GM13977 (cell line): ENCODE measurements at regions not wholly inside any gene's neighbourhood (a gene's known extent, or its start where the extent isn't known, plus 50 kb on each side); places are given as distances from the start of the nearest gene placed in this dataset.
"Not testable (repeated sequence)": the region's sequence is repeated elsewhere in the genome, so short reads cannot be mapped to it uniquely, and the experiment has no call there.

ENCODE experiments used
- DNase-seq: peaks from one replicate; pipeline ENCODE4 v3.0.0; 2012; ENCODE audit warnings: low spot score
- CTCF ChIP-seq: IDR thresholded peaks from 2 replicates; pipeline ENCODE4 v1.5.1; 2012; ENCODE audit warnings: mild to moderate bottlenecking, control low read depth; ENCODE audit not compliant: insufficient read depth; ENCODE audit errors: extremely low read depth, missing control alignments
- in situ Hi-C: fragments of 300-500 bp; cut with MboI; formaldehyde crosslinking; loops from one replicate; pipeline ENCODE4 v1.12.0; 2022; ENCODE audit warnings: low sequenced_read_pairs, low pct_unique_long_range_greater_than_20kb, mixed read lengths, inconsistent platforms; ENCODE audit not compliant: unreplicated experiment

GRCh38 chr3:87488765-87489164, 212.4 kb upstream of the POU1F1 start:
- in situ Hi-C loops, result no loop called here
- TF ChIP-seq CTCF, result no peak
- DNase-seq, result no peak

- in situ Hi-C loops, DNase-seq: not testable (repeated sequence)
Observed at GRCh38 chr3:87486635-87487034, 210.3 kb upstream of the POU1F1 start.

GRCh38 chr3:87486115-87486514, 209.7 kb upstream of the POU1F1 start:
- no peak for TF ChIP-seq CTCF
- in situ Hi-C loops, result no loop called here
- no peak for DNase-seq

- TF ChIP-seq CTCF, result no peak
- DNase-seq, result no peak
- in situ Hi-C loops, result no loop called here
Observed at GRCh38 chr3:87478716-87479115, 202.3 kb upstream of the POU1F1 start.

GRCh38 chr3:87473944-87474343, 197.6 kb upstream of the POU1F1 start:
- in situ Hi-C loops, result no loop called here
- no peak for TF ChIP-seq CTCF
- DNase-seq, result no peak

GRCh38 chr3:87468938-87469337, 192.6 kb upstream of the POU1F1 start:
- no peak for TF ChIP-seq CTCF
- no peak for DNase-seq
- in situ Hi-C loops, result no loop called here

GRCh38 chr3:87468235-87468634, 191.9 kb upstream of the POU1F1 start:
- DNase-seq, result no peak
- in situ Hi-C loops, result no loop called here
- no peak for TF ChIP-seq CTCF
